ENCODE measurements at regions not wholly inside any gene's neighbourhood (a gene's known extent, or its start where the extent isn't known, plus 50 kb on each side); places are given as distances from the start of the nearest gene placed in this dataset.
A peak's percentile ranks its signal among the peaks of the same experiment; 100 is the strongest.

GRCh38 chr2:216808805-216809425, 50.9 kb downstream of the TNP1 start:
- peak; percentile 86 for FAIRE-seq
- no peak for DNase-seq (ENCODE audit: insufficient read length, low spot score)

- FAIRE-seq (no peak), DNase-seq (ENCODE audit: insufficient read length, low spot score) (no peak)
Observed at GRCh38 chr2:216807857-216808272, 52.0 kb downstream of the TNP1 start.

- FAIRE-seq, result no peak
- no peak for DNase-seq (ENCODE audit: insufficient read length, low spot score)
Observed at GRCh38 chr2:216804357-216805350, 55.2 kb downstream of the TNP1 start.

- FAIRE-seq (no peak), DNase-seq (ENCODE audit: insufficient read length, low spot score) (no peak)
Observed at GRCh38 chr2:216803791-216804190, 56.1 kb downstream of the TNP1 start.

GRCh38 chr2:216802516-216803215, 57.2 kb downstream of the TNP1 start:
- FAIRE-seq (no peak), DNase-seq (ENCODE audit: insufficient read length, low spot score) (no peak)

- DNase-seq (ENCODE audit: insufficient read length, low spot score) (no peak), FAIRE-seq (no peak)
Observed at GRCh38 chr2:216800836-216801235, 59.0 kb downstream of the TNP1 start.

- peak; percentile 21 for DNase-seq (ENCODE audit: insufficient read length, low spot score)
- no peak for FAIRE-seq
Observed at GRCh38 chr2:216799873-216800431, 59.9 kb downstream of the TNP1 start.

GRCh38 chr2:216796115-216796840, 63.6 kb downstream of the TNP1 start:
- no peak for DNase-seq (ENCODE audit: insufficient read length, low spot score)
- FAIRE-seq, result no peak

- DNase-seq (ENCODE audit: insufficient read length, low spot score), result no peak
- FAIRE-seq, result no peak
Observed at GRCh38 chr2:216793386-216793785, 66.5 kb downstream of the TNP1 start.

GRCh38 chr2:216792222-216793021, 67.4 kb downstream of the TNP1 start:
- DNase-seq (ENCODE audit: insufficient read length, low spot score), result no peak
- no peak for FAIRE-seq

- FAIRE-seq (no peak), DNase-seq (ENCODE audit: insufficient read length, low spot score) (no peak)
Observed at GRCh38 chr2:216791303-216791702, 68.6 kb downstream of the TNP1 start.

- no peak for DNase-seq (ENCODE audit: insufficient read length, low spot score)
- no peak for FAIRE-seq
Observed at GRCh38 chr2:216789081-216789480, 70.8 kb downstream of the TNP1 start.

GRCh38 chr2:216787851-216788540, 71.9 kb downstream of the TNP1 start:
- DNase-seq (ENCODE audit: insufficient read length, low spot score) (no peak), FAIRE-seq (no peak)

- FAIRE-seq (no peak), DNase-seq (ENCODE audit: insufficient read length, low spot score) (no peak)
Observed at GRCh38 chr2:216786676-216787075, 73.2 kb downstream of the TNP1 start.

GRCh38 chr2:216784456-216784855, 75.4 kb downstream of the TNP1 start:
- DNase-seq (ENCODE audit: insufficient read length, low spot score) (no peak), FAIRE-seq (no peak)

- DNase-seq (ENCODE audit: insufficient read length, low spot score) (no peak), FAIRE-seq (no peak)
Observed at GRCh38 chr2:216781709-216782108, 78.2 kb downstream of the TNP1 start.

- DNase-seq (ENCODE audit: insufficient read length, low spot score), result no peak
- FAIRE-seq, result no peak
Observed at GRCh38 chr2:216780843-216781242, 79.0 kb downstream of the TNP1 start.

GRCh38 chr2:216777637-216778273, 82.1 kb downstream of the TNP1 start:
- FAIRE-seq, result peak; percentile 81
- peak; percentile 64 for DNase-seq (ENCODE audit: insufficient read length, low spot score)
